Stimulated activated CD4-positive, alpha-beta T cell treated with anti-CD3 and anti-CD28 coated beads, Interleukin-2, amount 100 ng/mL, for 24 hours (primary cell): ENCODE measurements at regions not wholly inside any gene's neighbourhood (a gene's known extent, or its start where the extent isn't known, plus 50 kb on each side); places are given as distances from the start of the nearest gene placed in this dataset.
"Not testable (repeated sequence)": the region's sequence is repeated elsewhere in the genome, so short reads cannot be mapped to it uniquely, and the experiment has no call there.

Source experiments
- DNase-seq, 2 donors: peaks; one replicate each; pipeline ENCODE4 v3.0.0-alpha.2; 2020

DNA sequence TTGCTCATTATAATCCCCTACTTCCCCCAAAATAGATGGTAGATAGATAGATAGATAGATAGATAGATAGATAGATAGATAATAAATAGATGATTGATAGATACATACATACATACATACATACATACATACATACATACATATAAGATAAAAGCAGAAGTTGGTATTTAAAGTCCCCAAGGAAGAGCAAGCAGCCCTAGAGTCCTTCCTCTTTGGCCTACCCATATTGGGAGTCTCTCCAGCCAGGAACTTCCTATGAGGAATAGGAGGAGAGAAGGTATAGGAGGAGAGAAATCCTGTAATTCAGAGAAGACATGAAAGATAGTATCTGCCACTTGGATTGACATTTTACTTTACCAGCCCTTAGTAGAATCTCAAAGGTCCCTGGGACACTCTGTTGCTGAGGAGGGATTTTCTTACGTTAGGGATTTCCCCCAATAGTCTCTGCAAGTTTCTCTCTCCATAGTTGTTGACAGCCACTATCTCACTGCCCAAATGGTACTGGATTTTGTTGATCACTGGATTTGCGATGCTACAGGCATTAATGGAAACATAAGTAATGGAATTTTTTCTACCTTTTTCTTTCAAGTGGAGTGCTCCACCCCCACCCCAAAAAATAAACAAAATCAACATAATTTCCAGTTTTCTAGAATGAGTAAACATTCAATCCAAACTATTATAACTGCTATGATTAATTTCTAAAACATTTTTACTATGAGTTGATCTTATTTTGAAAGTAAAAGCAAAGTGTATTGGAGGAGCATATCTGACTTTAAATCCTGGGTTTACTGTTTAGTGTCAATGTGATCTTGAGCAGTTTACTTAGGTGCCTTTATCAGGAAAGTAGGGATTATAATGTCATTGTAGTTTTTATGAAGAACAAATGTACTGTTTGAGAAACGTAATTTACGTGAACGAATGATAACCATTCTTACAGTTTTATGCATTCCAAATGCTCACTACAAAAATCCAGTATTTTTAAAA is 93.2 kb upstream of the TNFSF4 start:
- no peak for DNase-seq

DNA sequence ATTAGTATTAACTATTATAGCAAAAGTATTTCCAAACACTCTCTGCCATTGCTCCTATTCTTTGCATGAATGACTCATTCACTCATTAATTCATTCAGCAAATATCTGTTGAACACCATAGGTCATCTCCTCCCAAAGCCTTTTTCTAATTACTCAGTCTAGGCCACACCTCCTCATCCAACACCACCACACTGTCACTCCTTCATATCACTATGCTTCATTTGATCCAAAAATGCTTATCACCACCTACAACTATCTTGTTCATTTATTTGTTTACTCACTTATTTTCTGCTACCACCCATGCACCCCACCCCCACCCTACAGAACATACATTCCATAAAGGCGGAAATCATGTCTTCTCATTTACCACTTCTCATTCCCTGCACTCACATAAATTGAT is 94.4 kb upstream of the TNFSF4 start:
- no peak for DNase-seq

DNA sequence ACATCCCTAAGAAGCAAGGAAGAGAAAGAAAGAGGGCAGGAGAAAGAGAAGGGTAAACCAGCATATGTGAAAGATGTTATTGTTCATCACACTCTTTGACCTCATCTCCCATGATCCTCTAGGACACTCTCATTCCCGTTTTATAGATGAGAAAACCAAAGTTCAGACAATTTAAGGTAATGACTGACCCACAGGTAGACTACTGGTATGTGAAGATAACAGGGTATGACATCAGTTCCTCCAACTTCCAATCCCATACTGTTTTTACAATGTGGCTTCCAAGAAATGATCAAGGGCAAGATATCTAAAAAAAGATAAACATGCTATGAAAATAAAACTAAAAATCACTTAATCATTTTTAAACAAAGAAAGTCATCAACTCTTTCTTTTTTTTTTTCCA is 95.2 kb upstream of the TNFSF4 start:
- no peak for DNase-seq

DNA sequence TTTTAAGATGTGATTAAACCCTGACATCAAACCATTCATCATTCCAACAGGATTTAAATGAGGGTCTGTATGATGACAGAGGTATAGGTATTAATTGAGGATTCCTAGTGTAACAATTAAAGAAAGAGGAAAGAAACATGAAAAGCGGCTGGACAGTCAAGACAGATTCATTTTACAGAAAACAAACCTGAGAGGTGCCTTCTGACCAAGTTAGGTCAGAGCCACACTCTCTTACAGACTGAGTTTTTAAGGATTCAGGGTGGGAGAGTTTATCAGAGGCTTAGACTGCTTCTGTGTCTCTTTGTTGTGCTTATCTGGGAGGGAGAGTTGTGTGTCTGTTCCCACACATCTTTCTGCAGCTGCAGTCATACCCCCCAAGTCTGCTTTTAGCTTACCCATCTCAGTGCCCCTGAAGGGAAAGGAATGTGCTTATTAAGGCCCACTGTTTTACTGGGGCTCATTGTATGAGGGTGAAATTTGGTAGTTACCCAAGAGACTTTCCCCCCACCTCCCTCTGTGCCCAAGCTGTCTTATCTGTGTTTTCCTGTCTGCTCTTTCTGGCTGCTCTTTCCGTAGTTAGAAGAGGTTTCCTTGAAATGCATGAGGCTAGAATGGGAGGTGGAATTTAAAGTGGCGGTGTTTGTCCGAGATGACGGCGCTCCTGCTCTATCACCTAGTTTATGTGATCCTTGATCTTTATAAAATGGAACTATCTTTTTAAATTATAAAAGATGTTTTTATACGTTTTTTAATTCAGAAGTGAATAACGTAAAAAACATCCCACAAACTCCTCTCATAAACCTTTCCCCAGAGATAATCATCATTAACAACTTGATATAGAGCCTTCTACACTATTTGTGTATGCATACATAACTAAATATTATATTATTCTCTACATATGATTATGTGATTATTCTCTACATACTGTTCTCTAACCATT is 96.0 kb upstream of the TNFSF4 start:
- DNase-seq = no peak

- no peak for DNase-seq
Observed at GRCh38 chr1:173303984-173304383, 96.9 kb upstream of the TNFSF4 start.

DNA sequence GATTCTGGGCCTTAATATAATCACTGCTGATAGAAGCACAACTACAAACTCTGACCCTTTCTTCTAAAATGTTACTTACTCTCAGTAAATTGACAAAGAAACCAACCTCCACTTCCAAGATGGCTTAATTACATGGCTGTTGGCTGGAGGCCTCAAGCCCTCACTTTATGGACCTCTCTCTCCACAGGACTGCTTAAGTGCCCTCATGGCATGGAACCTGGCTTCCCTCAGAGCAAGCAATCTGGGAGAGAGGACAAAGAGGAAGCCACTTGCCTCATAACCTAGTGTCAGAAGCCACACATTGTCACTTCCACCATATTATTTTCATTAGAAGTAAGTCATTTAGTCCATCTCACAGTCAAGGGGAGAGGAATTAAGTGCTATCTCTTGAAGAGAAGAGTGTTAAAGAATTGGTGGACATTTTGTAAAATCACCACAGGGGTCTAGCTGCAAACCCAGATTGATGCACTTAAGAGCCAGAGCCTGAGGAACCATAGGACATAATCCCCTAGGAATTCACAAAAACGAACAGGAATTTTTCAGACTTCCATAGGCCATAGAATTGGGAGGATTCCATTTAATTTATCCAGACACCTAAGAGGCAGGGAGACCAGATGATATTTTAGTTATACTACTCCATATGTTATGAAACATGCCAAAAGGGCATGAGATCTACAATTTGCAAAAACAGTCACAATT is 97.5 kb upstream of the TNFSF4 start:
- no peak for DNase-seq

GRCh38 chr1:173307845-173308244 is 100.7 kb upstream of the TNFSF4 start:
- no peak for DNase-seq

- no peak for DNase-seq
Observed at GRCh38 chr1:173314656-173315055, 107.5 kb upstream of the TNFSF4 start.

DNA sequence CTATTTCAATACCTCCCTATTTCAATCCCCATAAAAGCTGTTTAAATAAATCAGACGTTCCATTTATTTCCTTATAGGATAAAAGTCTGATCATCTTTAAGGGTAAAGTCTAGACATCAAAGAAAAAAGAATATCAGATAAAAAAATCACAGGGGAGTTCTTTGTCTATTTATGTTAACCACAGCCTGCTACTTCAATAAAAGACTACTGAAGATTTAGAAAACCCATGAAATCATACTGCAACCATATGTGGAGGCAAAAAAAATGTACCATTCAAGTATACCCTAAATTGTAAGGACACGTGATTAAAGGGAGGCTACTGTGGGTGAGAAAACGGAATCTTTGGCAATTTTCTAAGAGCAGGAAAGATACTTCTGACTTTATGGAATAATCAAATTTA is 108.2 kb upstream of the TNFSF4 start:
- DNase-seq = no peak

DNA sequence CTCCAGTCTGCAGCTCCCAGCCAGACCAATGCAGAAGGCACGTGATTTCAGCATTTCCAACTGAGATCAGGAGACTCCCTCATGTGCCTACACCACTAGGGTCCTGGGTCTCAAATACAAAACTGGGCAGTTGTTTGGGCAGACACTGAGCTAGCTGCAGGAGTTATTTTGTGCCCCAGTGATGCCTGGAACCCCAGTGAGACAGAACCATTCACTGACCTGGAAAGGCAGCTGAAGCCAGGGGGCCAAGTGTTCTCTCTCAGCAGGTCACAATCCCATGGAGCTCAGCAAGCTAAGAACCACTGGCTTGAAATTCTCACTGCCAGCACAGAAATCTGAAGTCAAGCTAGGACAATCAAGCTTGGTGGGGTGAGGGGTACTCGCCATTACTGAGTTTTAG is 111.7 kb upstream of the TNFSF4 start:
- no peak for DNase-seq

GRCh38 chr1:173324352-173324751 is 117.2 kb upstream of the TNFSF4 start:
- not testable (repeated sequence) for DNase-seq

DNA sequence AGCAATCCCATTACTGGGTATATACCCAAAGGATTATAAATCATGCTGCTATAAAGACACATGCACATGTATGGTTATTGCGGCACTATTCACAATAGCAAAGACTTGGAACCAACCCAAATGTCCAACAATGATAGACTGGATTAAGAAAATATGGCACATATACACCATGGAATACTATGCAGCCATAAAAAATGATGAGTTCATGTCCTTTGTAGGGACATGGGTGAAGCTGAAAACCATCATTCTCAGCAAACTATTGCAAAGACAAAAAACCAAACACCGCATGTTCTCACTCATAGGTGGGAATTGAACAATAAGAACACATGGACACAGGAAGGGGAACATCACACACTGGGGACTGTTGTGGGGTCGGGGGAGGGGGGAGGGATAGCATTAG is 120.9 kb upstream of the TNFSF4 start:
- not testable (repeated sequence) for DNase-seq

DNA sequence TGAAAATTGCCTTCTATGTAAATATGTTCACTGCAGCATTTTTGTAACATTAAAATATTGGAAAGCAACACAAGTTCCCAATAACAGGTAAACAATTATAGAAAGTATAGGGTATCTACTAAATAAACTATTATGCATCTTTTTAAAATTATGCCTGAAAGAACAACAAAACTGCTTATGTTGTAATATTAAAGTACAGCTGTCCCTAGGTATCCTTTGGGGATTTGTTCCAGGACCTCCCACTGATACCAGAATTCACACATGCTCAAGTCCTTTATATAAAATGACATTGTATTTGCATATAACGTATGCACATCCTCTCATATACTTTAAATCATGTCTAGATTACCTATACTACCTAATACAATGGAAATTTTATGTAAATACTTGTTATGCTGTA is 121.8 kb upstream of the TNFSF4 start:
- DNase-seq = no peak

- no peak for DNase-seq
Observed at GRCh38 chr1:173329726-173330125, 122.6 kb upstream of the TNFSF4 start.

GRCh38 chr1:173330149-173330951 is 123.2 kb upstream of the TNFSF4 start:
- no peak for DNase-seq

DNA sequence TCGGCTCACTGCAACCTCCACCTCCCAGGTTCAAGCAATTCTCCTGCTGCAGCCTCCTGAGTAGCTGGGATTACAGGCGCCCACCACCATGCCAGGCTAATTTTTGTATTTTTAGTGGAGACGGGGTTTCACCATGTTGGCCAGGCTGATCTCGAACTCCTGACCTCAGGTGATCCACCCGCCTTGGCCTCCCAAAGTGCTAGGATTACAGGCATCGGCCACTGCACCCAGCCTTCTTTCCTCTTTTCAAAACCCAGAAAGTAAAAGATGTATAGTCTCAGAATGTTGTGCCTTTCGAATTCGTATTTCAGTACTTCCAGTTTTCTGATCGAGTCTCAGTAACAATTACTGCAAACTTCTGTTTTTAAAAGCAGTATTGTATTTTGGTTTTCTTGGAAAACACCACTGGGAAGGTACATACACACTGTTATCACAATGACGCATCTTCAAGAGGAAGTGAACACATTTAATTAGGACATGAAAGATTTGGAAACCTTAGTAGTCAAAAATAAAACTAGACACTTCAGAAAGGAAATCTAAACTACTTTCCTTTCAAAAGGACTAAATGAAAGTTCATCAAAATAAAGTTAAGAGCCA is 123.9 kb upstream of the TNFSF4 start:
- not testable (repeated sequence) for DNase-seq

GRCh38 chr1:173332026-173332425 is 124.9 kb upstream of the TNFSF4 start:
- no peak for DNase-seq

- no peak for DNase-seq
Observed at GRCh38 chr1:173333581-173333980, 126.5 kb upstream of the TNFSF4 start.

- no peak for DNase-seq
Observed at GRCh38 chr1:173337126-173337525, 130.0 kb upstream of the TNFSF4 start.

DNA sequence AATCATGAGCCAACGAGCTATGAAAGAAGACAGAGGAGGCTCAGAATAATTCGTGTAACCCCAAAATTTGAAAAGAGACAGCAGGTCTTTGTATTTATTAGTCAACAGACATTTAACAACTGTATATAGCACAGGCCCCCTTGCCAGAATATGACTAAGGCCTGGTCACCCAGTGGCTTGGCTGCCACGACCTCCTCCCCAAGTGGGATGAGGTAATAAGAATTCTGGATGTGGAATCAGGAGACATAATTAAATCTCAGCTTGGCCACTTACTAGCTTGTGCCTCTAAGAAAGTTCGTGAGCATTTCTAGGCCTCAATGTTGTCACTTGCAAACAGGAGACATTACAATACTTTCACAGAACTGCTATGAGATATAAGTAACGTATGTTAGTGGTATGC is 134.2 kb upstream of the TNFSF4 start:
- DNase-seq = no peak

GRCh38 chr1:173341971-173342370 is 134.8 kb upstream of the TNFSF4 start:
- no peak for DNase-seq

- no peak for DNase-seq
Observed at GRCh38 chr1:173342736-173343135, 134.4 kb upstream of the PRDX6 start.
